Spleen (tissue), 11 donors: ENCODE measurements at regions not wholly inside any gene's neighbourhood (a gene's known extent, or its start where the extent isn't known, plus 50 kb on each side); places are given as distances from the start of the nearest gene placed in this dataset.

Experiments
- DNase-seq: peaks from one replicate; pipeline ENCODE4 v3.0.0-alpha.2; 2020
- H3K27ac ChIP-seq, 8 donors: fragments of 200-600 bp; sonication (generic) in 7 of 8; 1 replicate in 4 of 8; 2 replicates in 4 of 8; pipeline versions ENCODE4 v1.5.0 to v1.8.0; 2016 to 2021; ENCODE audit warnings: inconsistent platforms in 4 of 8, mild to moderate bottlenecking in 4 of 8, moderate library complexity in 1 of 8
- H3K27me3 ChIP-seq, 7 donors: fragments of 200-600 bp; sonication (generic) in 6 of 7; replicated peaks in 1 of 7; 1 replicate in 4 of 7; 2 replicates in 3 of 7; pipeline versions ENCODE4 v1.5.0 to v1.8.0; 2016 to 2021; ENCODE audit warnings: inconsistent platforms in 3 of 7, mild to moderate bottlenecking in 1 of 7
- H3K36me3 ChIP-seq, 6 donors: fragments of 200-600 bp; sonication (generic) in 5 of 6; 1 replicate in 4 of 6; 2 replicates in 2 of 6; pipeline versions ENCODE4 v1.5.0 to v1.8.0; 2016 to 2021; ENCODE audit warnings: inconsistent platforms in 2 of 6
- H3K4me1 ChIP-seq, 6 donors: fragments of 200-600 bp; sonication (generic) in 5 of 6; 1 replicate in 3 of 6; 2 replicates in 3 of 6; pipeline versions ENCODE4 v1.5.0 to v1.8.0; 2016 to 2021; ENCODE audit warnings: inconsistent platforms in 3 of 6
- H3K4me3 ChIP-seq, 8 donors: fragments of 200-600 bp; sonication (generic) in 7 of 8; 1 replicate in 4 of 8; 2 replicates in 4 of 8; pipeline versions ENCODE4 v1.5.0 to v1.8.0; 2016 to 2021; ENCODE audit warnings: inconsistent platforms in 4 of 8, mild to moderate bottlenecking in 4 of 8, moderate library complexity in 2 of 8
- H3K9me3 ChIP-seq, 8 donors: fragments of 200-600 bp; sonication (generic) in 7 of 8; 1 replicate in 4 of 8; 2 replicates in 4 of 8; pipeline versions ENCODE4 v1.5.0 to v1.8.0; 2016 to 2021; ENCODE audit warnings: inconsistent platforms in 4 of 8
- CTCF ChIP-seq, 11 experiments: fragments of 200-600 bp in 7 of 11; fragments of 450-650 bp in 4 of 11; sonication (generic) in 4 of 11; IDR thresholded peaks in 8 of 11; conservative IDR thresholded peaks in 3 of 11; 1 replicate in 7 of 11; 2 replicates in 4 of 11; pipeline versions ENCODE4 v1.4.0 to v1.8.0; 2016 to 2021; ENCODE audit warnings: antibody characterized with exemption in 11 of 11, inconsistent platforms in 4 of 11, mild to moderate bottlenecking in 1 of 11
- POLR2A ChIP-seq, 3 donors: fragments of 450-650 bp; IDR thresholded peaks; one replicate each; pipeline ENCODE4 v1.5.1; 2017; ENCODE audit warnings: antibody characterized with exemption in 3 of 3, mild to moderate bottlenecking in 1 of 3
- POLR2AphosphoS5 ChIP-seq, 3 donors: sonication (generic); formaldehyde crosslinking; IDR thresholded peaks; one replicate each; pipeline ENCODE4 v1.5.1; 2017; ENCODE audit warnings: antibody characterized with exemption in 3 of 3
- WGBS, 5 donors: extraction: QIAGEN DNeasy Blood & Tissue Kit in 3 of 5; methylation state at CpG; one replicate each; pipeline versions ENCODE4 v1.1.5 to v1.1.7; 2013 to 2018; 5-methylcytosine and 5-hydroxymethylcytosine counted together
- intact Hi-C: fragments of 100-400 bp; cut with DNase I; formaldehyde crosslinking; loops from one replicate; pipeline ENCODE4 v1.15.0; 2023; ENCODE audit warnings: low total_unique reads
- donor health status: healthy with polysubstance abuse.
- donor health status: DM: no; HTN: no; CAD: no; lungs with moderate emphysema.
- donor health status: DM: no; HTN: no; CAD: no.
- donor health status: Bipolar disorder and iron deficiency.
- donor health status: healthy.
- donor health status: DM: no; HTN: no; CAD: no.
- donor health status: DM: yes; HTN: yes; CAD: no.

DNA sequence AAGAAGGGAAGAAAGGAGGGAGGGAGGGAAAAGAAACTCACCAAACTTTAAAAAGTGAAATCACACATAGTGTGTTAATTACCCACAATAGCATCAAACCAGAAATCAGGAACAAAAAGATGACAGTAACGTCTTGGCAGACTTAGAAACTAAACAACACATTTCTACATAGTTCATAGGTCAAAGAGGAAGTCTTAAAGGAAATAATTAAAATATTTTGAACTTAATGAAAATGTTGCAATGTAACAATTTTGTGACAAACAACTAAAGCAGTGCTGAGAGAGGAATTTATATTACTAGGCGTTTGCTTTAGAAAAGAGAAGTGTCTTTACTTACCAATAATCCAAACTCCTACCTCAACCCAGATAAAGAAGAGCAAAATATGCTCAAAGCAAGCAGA is 505.0 kb upstream of the ID2 start:
- intact Hi-C loops, result no loop called here
- TF ChIP-seq CTCF (IDR thresholded peaks at IDR 0.05 in 8 of 11, conservative IDR thresholded peaks at IDR 0.05 in 3 of 11), result no peak
- TF ChIP-seq POLR2AphosphoS5 (IDR thresholded peaks at IDR 0.05), result no peak
- TF ChIP-seq POLR2A (IDR thresholded peaks at IDR 0.05), result no peak
- Histone ChIP-seq H3K4me3 (no peak overlapping the region), H3K9me3 (peaks cover 0 to 15% (median 0%) of the 10 kb centered on the region in 8 donors), H3K36me3 (no peaks in the 10 kb centered on the region), H3K4me1 (peaks cover 0 to 29% (median 4%) of the 10 kb centered on the region in 6 donors), H3K27ac (peak overlapping the region in 6 of 8 donors; percentile 3 to 78 (median 58)), H3K27me3 (no peaks in the 10 kb centered on the region)
- DNase-seq, result no peak
- WGBS, 5 donors, result 19 to 47% (median 37%) methylated on average over 2 of the region's 2 CpGs

DNA sequence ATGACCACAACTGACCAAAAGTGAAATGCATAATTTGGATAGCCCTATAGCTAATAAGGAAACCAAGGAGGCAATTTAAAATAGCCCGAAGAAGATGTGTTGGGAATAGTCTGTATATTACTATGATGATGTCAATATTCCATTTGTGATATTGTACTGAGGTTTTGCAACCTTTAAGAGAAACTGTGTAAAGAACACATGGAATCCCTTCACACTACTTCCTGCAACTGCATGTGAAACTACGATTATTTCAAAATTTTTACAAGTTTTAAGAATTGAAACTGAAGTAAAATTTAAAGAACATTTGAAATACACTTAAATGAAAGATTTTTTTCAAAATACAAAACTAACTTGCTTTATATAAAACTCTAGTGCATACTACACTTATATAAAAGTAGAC is 504.3 kb upstream of the ID2 start:
- Histone ChIP-seq H3K4me1 (peaks cover 0 to 29% (median 4%) of the 10 kb centered on the region in 6 donors), H3K27ac (peak overlapping the region in 5 of 8 donors; percentile 35 to 78 (median 69)), H3K9me3 (peaks cover 0 to 15% (median 0%) of the 10 kb centered on the region in 8 donors), H3K27me3 (no peaks in the 10 kb centered on the region), H3K4me3 (no peak overlapping the region), H3K36me3 (no peaks in the 10 kb centered on the region)
- TF ChIP-seq POLR2A (IDR thresholded peaks at IDR 0.05) (no peak), CTCF (IDR thresholded peaks at IDR 0.05 in 8 of 11, conservative IDR thresholded peaks at IDR 0.05 in 3 of 11) (no peak), POLR2AphosphoS5 (IDR thresholded peaks at IDR 0.05) (no peak)
- intact Hi-C loops, result no loop called here
- no peak for DNase-seq
- 62 to 86% (median 78%) methylated on average over 2 of the region's 2 CpGs for WGBS, 5 donors

DNA sequence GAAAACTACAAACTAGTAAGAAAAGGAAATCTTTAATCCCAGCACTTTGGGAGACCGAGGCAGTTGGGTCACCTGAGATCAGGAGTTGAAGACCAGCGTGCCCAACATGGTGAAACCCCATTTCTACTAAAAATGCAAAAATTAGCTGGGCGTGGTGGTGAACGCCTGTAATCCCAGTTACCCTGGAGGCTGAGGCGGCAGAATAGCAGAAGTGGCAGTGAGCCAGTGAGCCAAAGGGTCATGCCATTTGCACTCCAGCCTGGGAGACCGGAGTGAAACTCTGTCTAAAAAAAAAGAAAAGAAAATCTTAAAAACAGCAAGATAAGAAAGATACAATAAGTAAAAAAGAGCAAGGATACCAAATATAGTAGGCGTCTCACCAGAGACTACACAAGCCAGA is 502.9 kb upstream of the ID2 start:
- Histone ChIP-seq H3K36me3 (no peaks in the 10 kb centered on the region), H3K9me3 (peaks cover 0 to 15% (median 0%) of the 10 kb centered on the region in 8 donors), H3K27me3 (no peaks in the 10 kb centered on the region), H3K4me1 (peaks cover 0 to 29% (median under 1%) of the 10 kb centered on the region in 6 donors), H3K27ac (peak overlapping the region in 1 of 8 donors; percentile 78), H3K4me3 (no peak overlapping the region)
- no peak for TF ChIP-seq CTCF (IDR thresholded peaks at IDR 0.05 in 8 of 11, conservative IDR thresholded peaks at IDR 0.05 in 3 of 11)
- no peak for TF ChIP-seq POLR2A (IDR thresholded peaks at IDR 0.05)
- no peak for TF ChIP-seq POLR2AphosphoS5 (IDR thresholded peaks at IDR 0.05)
- no peak for DNase-seq
- WGBS, 5 donors, result 73 to 93% (median 85%) methylated on average over 7 of the region's 7 CpGs
- intact Hi-C loops, result no loop called here

DNA sequence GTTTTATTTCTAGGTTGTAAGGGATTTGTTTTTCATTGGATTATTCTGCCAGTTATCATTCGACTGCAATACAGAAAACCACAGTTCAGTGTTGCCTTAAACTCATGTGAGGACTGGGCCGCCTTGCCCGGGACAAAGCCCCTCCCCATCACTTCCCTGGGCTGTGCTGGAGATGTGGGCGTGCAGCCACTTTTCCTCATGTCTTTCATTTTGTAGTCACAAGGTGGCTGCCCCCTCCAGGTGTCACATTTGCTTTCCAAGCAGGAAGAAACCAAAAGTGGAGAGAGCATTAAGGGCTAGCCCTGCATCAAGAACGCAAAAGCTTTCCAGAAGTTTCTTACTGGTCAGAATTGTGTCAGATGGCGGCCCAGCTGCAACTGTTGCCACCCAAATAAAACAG is 492.5 kb upstream of the ID2 start:
- H3K4me1 ChIP-seq, result peaks cover 0 to 6% (median 0%) of the 10 kb centered on the region in 6 donors
- WGBS, 5 donors, result 86 to 94% (median 93%) methylated on average over 6 of the region's 6 CpGs
- H3K9me3 ChIP-seq, result peaks cover 0 to 9% (median 0%) of the 10 kb centered on the region in 8 donors
- no peaks in the 10 kb centered on the region for H3K36me3 ChIP-seq
- DNase-seq, result no peak
- no peak overlapping the region for H3K27ac ChIP-seq
- intact Hi-C loops, result no loop called here
- H3K27me3 ChIP-seq, result no peaks in the 10 kb centered on the region
- no peak for TF ChIP-seq CTCF (IDR thresholded peaks at IDR 0.05 in 8 of 11, conservative IDR thresholded peaks at IDR 0.05 in 3 of 11)
- TF ChIP-seq POLR2AphosphoS5 (IDR thresholded peaks at IDR 0.05), result no peak
- no peak for TF ChIP-seq POLR2A (IDR thresholded peaks at IDR 0.05)
- no peak overlapping the region for H3K4me3 ChIP-seq
